ENCODE measurements at regions not wholly inside any gene's neighbourhood (a gene's known extent, or its start where the extent isn't known, plus 50 kb on each side); places are given as distances from the start of the nearest gene placed in this dataset.

DNA sequence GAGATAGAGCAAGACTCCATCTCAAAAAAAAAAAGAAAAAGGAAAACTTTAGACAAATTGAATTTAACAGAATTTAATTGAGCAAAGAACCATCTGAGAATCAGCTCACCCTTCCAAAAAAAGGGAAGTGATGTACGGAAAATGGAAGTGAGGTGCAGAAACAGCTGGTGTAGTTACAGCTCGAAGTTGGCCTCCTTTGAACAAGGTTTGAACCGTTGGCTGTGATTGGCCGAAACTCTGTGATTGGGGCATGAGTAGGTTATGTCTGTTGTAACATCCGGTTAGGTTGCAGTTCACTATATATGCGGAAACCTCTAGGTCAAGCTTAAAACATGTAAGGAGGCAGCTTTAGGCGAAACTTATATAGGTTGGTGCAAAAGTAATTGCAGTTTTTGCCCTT lies 97.9 kb upstream of the KIF26B start:
- no peak for TF ChIP-seq POLR2A (IDR thresholded peaks at IDR 0.05)
- TF ChIP-seq, protein P1, sequence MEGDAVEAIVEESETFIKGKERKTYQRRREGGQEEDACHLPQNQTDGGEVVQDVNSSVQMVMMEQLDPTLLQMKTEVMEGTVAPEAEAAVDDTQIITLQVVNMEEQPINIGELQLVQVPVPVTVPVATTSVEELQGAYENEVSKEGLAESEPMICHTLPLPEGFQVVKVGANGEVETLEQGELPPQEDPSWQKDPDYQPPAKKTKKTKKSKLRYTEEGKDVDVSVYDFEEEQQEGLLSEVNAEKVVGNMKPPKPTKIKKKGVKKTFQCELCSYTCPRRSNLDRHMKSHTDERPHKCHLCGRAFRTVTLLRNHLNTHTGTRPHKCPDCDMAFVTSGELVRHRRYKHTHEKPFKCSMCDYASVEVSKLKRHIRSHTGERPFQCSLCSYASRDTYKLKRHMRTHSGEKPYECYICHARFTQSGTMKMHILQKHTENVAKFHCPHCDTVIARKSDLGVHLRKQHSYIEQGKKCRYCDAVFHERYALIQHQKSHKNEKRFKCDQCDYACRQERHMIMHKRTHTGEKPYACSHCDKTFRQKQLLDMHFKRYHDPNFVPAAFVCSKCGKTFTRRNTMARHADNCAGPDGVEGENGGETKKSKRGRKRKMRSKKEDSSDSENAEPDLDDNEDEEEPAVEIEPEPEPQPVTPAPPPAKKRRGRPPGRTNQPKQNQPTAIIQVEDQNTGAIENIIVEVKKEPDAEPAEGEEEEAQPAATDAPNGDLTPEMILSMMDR (IDR thresholded peaks at IDR 0.05), result no peak
